ENCODE measurements at regions not wholly inside any gene's neighbourhood (a gene's known extent, or its start where the extent isn't known, plus 50 kb on each side); places are given as distances from the start of the nearest gene placed in this dataset.

DNA sequence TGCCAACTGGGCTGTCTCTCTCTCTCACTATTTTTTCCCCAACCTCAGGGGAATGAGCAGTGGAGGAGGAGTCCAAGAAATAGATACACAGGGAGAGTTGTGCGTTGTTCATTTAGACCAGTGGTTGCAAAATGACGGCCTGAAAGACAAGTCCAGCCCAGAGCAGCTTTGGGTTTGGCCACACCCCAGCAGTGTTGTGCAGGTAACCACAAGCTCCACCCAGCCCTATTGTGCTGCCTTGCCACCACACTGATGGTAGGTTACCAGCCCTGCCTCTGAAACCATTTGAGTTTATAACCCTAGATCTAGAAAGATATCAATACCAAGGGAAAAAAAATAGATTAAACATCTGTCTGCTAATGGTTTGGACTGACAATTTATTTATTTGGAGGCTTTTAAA lies 144.3 kb downstream of the CMPK2 start:
- Histone ChIP-seq H3K4me1 (ENCODE audit: control insufficient read depth, insufficient read depth, low read length) (no peaks in the 10 kb centered on the region), H3K27me3 (ENCODE audit: control insufficient read depth, insufficient read depth, low read length) (no peaks in the 10 kb centered on the region), H3K36me3 (ENCODE audit: control insufficient read depth, insufficient read depth, low read length) (no peaks in the 10 kb centered on the region), H3K27ac (ENCODE audit: low read length) (no peak overlapping the region), H3K9me3 (ENCODE audit: control insufficient read depth, insufficient read depth, low read depth, low read length) (no peaks in the 10 kb centered on the region), H3K4me3 (ENCODE audit: low read depth in 2 of 2, low read length in 2 of 2) (no peak overlapping the region)
- intact Hi-C loops (cut with micrococcal nuclease; ENCODE audit: unreplicated experiment) (no loop called here), in situ Hi-C loops (cut with HindIII; ENCODE audit: low pct_unique_long_range_greater_than_20kb, low sequenced_read_pairs) (no loop called here)
- POLR2A ChIA-PET, result no interaction called here
- BruUV-seq (replicated peaks), result no TSS peak
- CTCF ChIA-PET, result no interaction called here
- ATAC-seq (no peak), DNase-seq (ENCODE audit: low read depth, low spot score) (no peak)
- TF ChIP-seq SIN3A (IDR thresholded peaks at IDR 0.05; ENCODE audit: borderline replicate concordance, insufficient read depth, low read depth, low read length) (no peak), POLR2AphosphoS5 (IDR thresholded peaks at IDR 0.05; ENCODE audit: low read depth, low read length) (no peak), TCF7L2 (IDR thresholded peaks at IDR 0.05; ENCODE audit: low read depth, low read length) (no peak)
- TF ChIP-seq, protein P1, sequence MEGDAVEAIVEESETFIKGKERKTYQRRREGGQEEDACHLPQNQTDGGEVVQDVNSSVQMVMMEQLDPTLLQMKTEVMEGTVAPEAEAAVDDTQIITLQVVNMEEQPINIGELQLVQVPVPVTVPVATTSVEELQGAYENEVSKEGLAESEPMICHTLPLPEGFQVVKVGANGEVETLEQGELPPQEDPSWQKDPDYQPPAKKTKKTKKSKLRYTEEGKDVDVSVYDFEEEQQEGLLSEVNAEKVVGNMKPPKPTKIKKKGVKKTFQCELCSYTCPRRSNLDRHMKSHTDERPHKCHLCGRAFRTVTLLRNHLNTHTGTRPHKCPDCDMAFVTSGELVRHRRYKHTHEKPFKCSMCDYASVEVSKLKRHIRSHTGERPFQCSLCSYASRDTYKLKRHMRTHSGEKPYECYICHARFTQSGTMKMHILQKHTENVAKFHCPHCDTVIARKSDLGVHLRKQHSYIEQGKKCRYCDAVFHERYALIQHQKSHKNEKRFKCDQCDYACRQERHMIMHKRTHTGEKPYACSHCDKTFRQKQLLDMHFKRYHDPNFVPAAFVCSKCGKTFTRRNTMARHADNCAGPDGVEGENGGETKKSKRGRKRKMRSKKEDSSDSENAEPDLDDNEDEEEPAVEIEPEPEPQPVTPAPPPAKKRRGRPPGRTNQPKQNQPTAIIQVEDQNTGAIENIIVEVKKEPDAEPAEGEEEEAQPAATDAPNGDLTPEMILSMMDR (IDR thresholded peaks at IDR 0.05), result no peak
- TF ChIP-seq, protein P2, sequence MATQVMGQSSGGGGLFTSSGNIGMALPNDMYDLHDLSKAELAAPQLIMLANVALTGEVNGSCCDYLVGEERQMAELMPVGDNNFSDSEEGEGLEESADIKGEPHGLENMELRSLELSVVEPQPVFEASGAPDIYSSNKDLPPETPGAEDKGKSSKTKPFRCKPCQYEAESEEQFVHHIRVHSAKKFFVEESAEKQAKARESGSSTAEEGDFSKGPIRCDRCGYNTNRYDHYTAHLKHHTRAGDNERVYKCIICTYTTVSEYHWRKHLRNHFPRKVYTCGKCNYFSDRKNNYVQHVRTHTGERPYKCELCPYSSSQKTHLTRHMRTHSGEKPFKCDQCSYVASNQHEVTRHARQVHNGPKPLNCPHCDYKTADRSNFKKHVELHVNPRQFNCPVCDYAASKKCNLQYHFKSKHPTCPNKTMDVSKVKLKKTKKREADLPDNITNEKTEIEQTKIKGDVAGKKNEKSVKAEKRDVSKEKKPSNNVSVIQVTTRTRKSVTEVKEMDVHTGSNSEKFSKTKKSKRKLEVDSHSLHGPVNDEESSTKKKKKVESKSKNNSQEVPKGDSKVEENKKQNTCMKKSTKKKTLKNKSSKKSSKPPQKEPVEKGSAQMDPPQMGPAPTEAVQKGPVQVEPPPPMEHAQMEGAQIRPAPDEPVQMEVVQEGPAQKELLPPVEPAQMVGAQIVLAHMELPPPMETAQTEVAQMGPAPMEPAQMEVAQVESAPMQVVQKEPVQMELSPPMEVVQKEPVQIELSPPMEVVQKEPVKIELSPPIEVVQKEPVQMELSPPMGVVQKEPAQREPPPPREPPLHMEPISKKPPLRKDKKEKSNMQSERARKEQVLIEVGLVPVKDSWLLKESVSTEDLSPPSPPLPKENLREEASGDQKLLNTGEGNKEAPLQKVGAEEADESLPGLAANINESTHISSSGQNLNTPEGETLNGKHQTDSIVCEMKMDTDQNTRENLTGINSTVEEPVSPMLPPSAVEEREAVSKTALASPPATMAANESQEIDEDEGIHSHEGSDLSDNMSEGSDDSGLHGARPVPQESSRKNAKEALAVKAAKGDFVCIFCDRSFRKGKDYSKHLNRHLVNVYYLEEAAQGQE (IDR thresholded peaks at IDR 0.05; ENCODE audit: insufficient read depth in 1 of 2, low read depth in 2 of 2, low read length in 1 of 2), result no peak

- CTCF ChIA-PET, result no interaction called here
- no peak for ATAC-seq
- Histone ChIP-seq H3K27ac (ENCODE audit: low read length) (no peak overlapping the region), H3K27me3 (ENCODE audit: control insufficient read depth, insufficient read depth, low read length) (no peaks in the 10 kb centered on the region), H3K9me3 (ENCODE audit: control insufficient read depth, insufficient read depth, low read depth, low read length) (no peaks in the 10 kb centered on the region), H3K4me3 (ENCODE audit: low read depth in 2 of 2, low read length in 2 of 2) (no peak overlapping the region), H3K36me3 (ENCODE audit: control insufficient read depth, insufficient read depth, low read length) (no peaks in the 10 kb centered on the region), H3K4me1 (ENCODE audit: control insufficient read depth, insufficient read depth, low read length) (no peaks in the 10 kb centered on the region)
- no TSS peak for BruUV-seq (replicated peaks)
- in situ Hi-C loops (cut with HindIII; ENCODE audit: low pct_unique_long_range_greater_than_20kb, low sequenced_read_pairs) (no loop called here), intact Hi-C loops (cut with micrococcal nuclease; ENCODE audit: unreplicated experiment) (no loop called here)
- TF ChIP-seq POLR2AphosphoS5 (IDR thresholded peaks at IDR 0.05; ENCODE audit: low read depth, low read length), result no peak
- no peak for TF ChIP-seq TCF7L2 (IDR thresholded peaks at IDR 0.05; ENCODE audit: low read depth, low read length)
- TF ChIP-seq, protein P2 (IDR thresholded peaks at IDR 0.05; ENCODE audit: insufficient read depth in 1 of 2, low read depth in 2 of 2, low read length in 1 of 2), result no peak
- TF ChIP-seq, protein P1 (IDR thresholded peaks at IDR 0.05), result no peak
- TF ChIP-seq SIN3A (IDR thresholded peaks at IDR 0.05; ENCODE audit: borderline replicate concordance, insufficient read depth, low read depth, low read length), result no peak
- POLR2A ChIA-PET, result no interaction called here
- DNase-seq (ENCODE audit: low read depth, low spot score), result no peak
Measured at GRCh38 chr2:6722574-6722973, 143.1 kb downstream of the CMPK2 start.
